NAMALWA (cell line): ENCODE measurements at regions not wholly inside any gene's neighbourhood (a gene's known extent, or its start where the extent isn't known, plus 50 kb on each side); places are given as distances from the start of the nearest gene placed in this dataset.

ENCODE experiments used
- DNase-seq: peaks from one replicate; pipeline ENCODE4 v3.0.0-alpha.2; 2015; ENCODE audit warnings: low spot score

DNA sequence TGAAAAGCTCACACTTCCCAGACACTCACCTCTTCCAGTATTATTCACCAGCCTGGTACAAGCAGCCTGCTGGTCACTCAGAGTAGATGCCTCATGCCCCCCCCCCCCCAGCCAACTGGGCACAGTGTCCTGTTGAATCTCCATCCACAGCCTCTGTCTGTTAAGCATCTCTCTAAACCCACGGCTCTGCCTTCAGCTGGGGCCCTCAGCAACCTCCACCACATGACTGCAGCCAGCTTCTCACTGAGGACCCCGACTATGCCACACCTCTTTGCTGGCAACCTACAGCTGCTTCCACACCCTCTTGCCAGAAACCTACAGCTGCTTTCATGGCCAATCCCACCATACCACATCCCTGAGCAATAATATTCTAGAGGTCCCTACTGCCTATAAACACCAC lies 113.1 kb downstream of the RHOU start:
- DNase-seq, result no peak

DNA sequence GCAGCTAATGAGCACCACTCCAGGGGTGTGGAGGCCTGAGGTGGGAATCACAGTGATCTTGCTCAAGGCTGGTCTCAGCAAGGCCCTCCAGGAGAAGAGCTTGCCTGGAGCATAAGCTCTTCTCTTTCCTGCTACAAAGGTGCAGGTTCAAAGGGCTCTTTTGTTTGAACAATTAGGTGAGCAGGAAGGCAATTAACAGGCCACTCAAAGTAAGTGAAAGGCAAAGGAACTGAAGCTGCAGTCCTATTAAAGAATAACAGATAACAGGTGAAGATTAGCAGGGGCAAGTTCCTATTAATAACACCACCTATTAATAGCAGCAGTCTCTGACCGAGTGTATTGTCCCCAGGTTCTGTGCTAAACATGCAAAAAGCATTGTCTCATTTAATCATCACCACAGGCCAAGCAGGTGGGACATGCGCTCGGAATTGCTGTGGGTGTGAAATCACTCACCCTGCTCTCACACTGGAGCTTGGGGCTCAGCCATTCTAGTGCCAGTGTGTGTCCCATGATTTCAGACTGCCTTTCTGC lies 113.8 kb downstream of the RHOU start:
- DNase-seq, result no peak

DNA sequence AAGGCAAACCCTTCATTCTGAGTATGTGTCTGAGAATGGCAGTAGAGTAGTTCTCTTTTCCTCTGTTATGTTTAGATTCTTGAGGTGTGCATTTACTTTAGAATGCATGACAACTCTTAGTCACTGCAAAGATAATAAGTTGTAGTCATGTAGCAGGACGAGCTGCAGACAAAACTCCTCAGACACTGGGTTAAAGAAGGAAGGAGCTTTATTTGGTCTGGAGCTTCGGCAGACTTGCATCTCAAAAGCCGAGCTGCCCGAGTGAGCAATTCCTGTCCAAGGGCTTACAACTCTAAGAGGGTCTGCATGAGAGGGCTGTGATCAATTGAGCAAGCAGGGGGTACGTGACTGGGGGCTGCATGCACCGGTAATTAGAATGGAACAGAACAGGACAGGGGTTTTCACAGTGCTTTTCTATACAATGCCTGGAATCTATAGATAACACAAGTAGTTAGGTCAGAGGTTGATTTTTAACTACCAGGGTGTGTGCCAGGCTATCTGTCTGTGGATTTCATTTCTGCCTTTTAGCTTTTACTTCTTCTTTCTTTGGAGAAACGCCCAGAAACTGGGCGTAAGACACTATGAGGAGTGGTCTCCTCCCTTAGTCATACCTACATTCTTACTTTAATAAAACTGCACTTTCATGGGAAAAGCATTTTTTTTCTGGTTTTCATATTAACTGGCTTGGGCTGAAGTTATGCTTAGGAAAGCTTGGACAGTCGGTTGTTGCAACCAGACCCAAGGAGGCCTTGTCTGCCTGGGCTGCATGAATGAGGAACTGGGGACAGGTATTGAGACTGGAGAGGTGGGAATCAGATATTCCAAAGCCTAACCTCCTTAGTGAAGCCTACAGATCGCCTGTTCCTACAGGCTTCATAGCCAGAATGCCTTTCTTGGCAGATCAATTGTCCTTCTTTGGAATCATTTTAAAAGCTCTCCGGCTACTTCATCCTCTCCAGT lies 115.1 kb downstream of the RHOU start:
- no peak for DNase-seq

DNA sequence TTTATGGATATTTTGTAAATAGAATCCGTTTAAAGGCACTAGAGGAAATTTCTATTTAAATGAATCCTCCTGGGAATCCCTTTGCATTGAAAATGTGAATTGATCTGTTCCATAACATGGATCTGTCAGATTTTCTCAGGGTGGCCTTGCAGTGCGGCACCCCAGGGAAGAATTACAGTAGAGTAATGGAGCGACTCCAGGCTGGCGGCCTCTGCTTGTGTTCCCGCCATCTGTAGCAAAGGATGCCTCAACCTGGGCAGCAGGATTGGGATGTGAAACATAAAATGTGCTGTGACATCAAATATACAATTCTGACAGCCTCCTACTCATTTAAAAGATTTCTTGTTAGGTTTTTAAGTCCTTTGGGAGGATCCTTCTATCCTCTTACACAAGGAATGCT lies 115.9 kb downstream of the RHOU start:
- no peak for DNase-seq

DNA sequence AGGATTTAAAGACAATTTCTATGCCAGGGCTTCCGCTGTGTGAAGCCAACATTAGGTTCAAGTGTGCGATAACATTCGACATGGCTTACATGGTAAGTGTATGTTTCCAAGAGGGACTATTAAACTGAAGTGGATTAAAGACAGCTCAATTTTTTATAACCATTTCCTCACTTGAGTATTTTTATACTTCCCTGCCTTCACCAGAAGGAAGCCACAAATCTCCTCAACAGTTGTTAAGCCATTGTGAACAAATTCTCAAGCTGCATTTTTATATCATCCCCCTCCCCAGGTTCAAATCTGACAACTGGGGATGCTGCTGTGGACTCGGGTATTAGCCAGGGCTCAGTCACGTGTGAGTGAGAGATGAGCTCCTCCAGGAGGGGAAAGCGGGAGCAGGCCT lies 116.3 kb downstream of the RHOU start:
- DNase-seq, result no peak

DNA sequence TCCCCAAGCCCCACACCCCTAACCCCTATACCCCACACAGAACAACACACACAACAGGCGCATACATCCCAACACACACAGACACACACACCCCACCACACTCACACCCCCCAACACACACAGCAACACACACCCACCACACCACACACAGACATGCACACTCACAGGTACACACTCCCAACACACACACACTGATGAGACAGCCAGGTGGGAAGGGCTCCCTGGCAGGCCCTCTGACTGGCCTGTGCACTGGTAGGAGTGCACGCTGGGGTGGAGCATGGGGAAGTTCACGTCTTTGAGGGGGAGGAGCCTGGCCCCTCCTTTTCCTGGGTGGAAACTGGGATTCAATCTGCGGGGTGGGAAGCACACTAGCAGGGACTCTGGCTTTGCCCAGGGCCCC lies 116.7 kb downstream of the RHOU start:
- DNase-seq, result no peak

DNA sequence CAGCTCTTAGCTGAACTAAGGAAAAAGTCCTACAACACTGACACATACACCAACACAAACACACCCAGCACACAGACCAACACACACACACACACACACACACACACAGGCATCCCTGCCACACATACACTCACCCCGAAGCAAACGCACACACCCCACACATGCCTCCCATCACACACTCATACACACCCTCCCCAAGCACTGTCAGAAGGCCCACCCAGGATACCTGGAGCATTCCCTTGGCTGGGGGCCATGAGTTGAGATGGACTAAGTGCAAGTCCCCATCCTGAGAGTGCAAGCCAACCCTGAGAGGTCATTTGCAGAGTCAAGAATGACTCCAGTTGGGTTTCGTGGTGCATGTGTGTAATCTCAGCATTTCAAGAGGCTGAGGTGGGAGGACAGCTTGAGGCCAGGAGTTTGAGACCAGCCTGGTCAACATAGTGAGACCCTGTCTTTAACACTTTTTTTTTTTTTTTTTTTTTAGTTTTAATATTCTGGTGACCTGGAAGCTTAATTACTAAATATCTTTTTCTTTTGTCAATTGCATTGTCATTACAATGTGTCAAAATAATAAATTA lies 117.3 kb downstream of the RHOU start:
- DNase-seq, result no peak

DNA sequence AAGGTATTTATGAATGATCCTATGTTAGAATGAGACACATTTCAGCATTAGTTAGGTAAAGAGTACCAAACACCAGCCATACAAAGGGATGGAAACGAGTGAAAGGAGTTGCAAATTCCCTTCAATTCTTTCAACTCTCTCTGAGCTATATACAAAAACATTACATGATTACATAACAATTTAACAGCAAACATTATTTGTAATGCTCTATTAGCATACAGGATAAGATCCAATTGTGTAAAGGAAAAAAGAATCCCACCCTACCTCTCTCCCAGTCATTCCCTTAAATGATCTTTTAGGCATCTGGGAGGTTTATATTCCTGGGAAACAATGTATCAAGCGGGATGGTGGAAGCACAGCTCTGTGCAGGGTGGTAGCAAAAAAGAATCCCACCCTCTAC lies 117.9 kb downstream of the RHOU start:
- DNase-seq, result no peak

DNA sequence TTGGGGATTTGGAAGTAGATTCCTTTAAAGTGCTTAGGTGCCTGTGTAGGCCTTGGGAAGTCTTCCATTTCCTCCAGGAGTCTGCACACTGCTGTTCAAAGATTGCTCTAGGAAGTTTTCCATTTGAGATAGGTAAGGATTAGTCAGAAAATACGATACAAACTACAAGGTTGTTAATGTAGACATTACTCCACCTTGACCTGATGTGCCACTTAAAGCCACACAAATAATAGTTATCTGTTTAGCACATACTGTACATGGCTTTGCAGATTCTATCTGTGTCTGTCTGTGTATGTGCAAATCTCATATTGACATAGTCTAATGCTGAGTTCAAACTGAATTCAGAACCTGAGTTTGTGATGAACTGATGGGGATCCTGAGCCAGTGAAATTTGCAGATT lies 118.4 kb downstream of the RHOU start:
- no peak for DNase-seq

DNA sequence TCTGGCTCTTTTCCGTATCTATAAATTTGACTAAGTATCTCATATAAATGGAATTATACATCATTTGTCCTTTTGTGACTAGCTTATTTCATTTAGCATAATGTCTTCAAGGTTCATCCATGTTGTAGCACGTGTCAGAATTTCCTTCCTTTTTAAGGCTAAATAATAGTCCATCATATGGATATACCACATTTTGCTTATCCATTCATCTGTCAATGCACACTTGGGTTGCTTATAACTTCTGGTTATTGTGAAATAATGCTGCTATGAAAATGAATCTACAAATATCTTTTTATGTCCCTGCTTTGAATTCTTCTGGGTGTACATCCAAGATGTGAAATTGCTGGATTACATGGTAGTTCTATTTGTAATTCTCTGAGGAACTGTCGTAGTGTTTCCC lies 119.6 kb downstream of the RHOU start:
- no peak for DNase-seq

DNA sequence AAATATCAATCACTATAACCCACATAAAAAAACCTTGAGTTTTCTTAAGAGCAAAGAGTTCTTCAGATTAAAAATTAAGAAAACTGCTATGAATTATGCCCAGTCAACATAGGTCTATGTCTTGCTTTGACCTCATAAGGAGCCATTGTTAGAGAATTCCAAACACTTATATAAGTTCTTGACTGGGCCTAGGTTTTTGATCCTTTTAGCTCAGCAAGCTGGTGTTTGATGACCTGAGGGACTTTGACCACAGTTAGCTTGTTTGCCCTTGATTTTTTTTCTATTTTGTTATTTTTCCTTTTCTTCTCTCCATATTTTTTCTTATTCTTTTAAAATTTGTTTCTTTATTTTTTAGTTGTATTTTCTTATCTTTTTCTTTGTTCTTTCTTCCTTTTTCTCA lies 122.3 kb downstream of the RHOU start:
- DNase-seq, result no peak

DNA sequence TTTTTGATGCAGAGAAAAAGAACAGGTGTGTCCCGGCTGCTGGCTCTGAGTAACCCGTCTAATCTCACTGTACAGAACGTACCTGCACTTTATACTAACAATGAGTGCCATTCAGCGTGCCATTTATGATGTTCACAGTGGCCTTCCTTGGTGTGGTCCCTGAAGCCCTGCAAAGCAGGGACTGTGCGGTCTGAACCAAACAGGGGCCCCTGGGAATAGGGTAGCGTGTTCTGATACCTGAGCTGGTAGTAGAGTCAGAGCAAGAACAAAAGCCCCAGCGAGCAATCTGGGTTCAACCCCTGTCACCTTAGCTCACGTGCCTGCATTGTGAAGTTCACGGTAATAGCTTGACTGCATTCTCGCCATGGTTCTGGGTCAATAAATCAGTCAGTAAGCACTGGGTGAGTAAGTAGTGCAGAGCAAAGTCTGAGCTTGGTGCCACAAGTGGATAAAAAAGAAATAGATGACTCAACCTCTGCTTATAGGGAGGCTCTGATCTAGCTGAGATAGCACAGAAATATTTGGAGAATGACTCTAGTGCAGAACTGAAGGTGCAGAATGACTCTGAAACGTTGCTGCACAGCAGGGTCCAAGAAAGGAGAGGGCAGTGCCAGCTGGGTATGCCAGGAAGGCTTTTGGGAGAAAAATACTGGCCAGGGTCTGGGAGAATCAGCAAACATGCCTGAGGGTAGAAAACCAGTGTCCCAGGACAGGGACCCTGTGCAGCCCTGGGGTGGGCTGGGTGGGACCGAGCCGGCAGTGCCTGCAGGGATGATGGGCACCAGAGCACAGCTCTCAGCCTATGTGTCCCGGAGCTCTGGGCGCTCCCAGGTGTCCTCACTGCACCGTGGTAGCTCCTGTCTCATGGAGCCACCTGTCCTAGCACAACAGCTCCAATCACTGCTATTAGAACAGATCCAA lies 125.9 kb downstream of the RHOU start:
- no peak for DNase-seq

DNA sequence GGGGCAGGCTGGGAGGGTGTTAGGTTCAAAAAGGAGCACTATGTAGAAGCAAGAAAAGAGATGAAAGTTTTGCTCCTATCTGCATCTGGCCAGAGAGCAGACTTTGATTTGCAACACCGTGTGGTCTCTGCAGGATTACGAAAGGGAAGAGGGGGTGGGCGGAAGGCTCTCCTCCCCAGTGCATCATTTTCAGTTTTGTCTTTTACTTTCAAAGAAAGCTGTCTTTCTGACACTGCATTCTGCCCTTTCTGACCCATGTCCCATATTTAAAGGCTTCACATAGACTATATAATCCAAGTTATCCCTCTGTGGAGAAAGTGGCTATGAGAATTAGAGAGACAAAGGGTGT lies 126.5 kb downstream of the RHOU start:
- no peak for DNase-seq

DNA sequence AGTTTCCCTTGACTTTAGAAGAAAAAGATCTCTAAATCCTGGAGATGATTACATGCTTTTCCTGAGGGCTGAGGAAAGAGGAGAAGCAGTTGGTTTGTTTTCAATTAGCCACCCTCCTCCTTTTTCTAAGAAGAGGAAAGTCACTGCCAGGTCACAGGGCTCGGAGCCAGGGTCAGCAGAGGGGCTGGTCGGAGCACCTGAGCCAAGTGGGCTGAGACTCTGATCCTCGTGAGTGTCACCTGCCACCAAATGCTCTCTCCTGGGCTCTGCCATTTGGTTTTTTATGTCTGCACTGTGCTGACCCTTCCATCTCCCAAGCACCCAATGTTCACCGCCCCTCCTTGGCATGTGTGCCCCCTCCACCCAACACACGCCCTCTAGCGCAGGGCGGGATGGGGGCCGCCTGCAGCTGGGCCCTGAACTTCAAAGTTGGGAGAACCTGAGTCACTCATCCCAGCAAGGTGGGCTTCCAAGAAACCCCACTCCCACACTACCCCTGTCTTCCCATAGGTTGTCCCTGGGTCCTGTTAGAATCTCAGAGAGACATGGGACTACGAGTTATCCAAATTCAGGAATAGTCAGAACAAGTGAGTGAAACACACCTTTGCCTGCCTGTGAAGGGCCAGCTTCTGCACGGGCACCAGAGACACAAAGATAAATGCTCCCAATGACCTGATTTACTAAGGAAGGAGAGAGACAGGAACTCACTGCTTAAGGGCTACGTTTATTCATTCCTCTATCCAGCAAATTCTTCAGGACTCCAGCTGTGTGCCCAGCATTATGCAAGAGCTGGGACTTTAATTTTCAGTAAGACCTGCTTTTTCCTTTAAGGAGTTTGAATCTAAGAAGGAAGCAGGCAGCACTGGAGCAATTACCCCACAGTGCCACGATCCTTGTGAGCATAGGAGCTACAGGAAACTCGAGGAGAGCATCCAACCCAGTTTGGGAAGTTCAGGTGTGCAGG lies 127.5 kb downstream of the RHOU start:
- no peak for DNase-seq

DNA sequence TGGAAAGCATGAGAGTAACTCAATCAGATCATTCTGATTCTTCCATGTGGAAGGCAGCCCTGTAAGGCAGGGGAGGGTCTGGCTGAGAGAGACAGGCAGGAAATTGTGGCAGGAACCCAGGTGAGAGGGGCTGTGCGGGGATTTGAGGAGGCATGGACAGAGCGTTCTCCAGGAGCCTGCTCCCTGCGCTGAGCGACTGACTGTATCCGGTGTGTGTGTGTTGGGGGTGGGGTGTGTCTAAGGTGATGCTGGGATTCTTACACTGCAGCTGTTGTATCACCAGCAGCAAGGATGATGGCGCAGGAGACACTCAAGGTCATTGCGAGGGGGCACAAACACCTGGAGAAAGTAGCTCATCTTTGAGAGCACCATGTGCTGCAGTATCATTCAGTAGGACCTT lies 128.5 kb downstream of the RHOU start:
- no peak for DNase-seq

DNA sequence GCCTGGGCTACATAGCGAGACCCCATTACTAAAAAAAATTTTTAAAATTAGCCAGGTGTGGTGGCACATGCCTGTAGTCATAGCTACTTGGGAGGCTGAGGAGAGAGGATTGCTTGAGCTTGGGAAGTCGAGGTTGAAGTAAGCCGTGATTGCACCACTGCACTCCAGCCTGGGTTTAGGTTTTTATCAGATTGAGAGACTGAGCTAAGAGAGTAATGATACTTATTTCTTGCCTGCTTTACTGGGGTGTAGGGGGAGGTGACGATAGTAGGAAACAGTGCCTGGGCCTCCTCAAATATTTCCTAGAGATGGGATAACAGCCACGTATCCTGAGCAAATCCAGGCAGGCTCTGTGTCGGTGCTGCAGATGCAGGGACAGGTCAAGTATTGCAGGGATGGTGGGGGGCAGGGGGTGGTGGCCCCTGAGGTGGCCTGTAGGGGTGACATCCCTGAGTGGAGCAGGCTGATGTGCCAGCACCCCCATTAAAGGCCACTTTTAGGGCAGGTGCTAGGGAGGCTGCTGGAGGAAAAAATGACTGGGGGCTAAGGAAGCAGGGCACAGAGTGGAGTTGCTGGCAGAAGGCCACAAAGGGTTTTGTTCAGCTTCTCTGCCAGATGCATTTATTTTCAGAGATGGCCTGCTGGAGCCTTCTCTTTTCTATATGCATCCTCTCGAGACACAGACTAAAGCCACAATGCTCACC lies 130.5 kb downstream of the RHOU start:
- DNase-seq, result no peak

DNA sequence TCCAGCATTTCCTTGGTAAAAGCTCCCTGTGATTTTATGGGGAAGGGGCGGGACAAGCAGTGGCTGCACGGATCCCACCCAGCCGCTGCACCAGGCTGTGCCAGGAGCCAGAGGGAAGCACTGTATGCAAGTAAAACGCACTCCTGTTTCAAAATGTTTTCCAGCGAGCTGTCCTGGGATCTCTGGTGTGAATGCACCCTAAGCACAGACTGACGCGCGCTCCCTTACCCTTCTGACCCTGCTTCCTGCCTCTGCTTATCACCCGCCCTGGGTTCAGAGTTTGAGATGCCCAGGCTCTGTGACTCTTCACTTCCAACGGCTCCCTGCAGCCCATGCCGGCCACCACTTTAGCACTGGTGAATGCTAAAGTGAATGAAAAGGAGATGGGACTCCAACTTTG lies 131.2 kb downstream of the RHOU start:
- no peak for DNase-seq

DNA sequence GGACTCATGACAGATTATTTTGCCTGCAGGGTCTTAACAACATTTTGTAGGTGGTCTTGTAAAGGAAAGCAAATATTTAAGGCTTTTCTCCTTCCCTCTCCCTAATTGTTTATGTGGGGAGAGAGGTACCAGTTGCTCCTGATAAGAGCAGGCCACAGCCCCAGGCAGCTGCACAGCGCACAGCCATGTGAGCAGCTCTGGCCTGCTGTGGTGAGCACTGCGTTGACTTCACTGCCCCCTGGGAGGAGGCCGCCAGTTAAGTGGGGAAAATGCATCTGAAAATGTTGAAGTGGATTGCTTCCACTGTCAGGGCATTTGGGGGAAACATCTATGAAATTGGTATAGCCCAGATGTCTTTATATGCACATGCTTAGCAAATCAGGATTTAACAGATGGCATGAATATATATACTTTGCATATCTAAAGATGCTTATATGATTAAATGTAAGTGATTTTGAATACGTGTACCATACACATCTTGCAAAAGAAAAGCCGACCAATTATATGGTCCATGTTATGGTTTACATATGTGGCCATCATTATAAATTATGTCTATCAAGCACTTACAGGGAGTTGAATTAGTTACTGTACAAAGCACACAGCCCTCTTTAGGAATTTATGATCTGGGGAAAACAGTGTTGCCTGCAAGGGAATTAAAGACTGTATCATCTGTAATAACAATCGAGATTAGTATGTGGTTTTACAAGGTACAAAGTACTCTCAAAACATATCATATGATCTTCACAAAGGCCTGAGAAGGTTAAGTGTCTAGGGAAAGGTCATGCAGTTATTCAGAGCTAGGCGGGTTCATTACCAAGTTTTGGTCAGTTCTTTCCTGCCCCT lies 132.1 kb downstream of the RHOU start:
- no peak for DNase-seq

DNA sequence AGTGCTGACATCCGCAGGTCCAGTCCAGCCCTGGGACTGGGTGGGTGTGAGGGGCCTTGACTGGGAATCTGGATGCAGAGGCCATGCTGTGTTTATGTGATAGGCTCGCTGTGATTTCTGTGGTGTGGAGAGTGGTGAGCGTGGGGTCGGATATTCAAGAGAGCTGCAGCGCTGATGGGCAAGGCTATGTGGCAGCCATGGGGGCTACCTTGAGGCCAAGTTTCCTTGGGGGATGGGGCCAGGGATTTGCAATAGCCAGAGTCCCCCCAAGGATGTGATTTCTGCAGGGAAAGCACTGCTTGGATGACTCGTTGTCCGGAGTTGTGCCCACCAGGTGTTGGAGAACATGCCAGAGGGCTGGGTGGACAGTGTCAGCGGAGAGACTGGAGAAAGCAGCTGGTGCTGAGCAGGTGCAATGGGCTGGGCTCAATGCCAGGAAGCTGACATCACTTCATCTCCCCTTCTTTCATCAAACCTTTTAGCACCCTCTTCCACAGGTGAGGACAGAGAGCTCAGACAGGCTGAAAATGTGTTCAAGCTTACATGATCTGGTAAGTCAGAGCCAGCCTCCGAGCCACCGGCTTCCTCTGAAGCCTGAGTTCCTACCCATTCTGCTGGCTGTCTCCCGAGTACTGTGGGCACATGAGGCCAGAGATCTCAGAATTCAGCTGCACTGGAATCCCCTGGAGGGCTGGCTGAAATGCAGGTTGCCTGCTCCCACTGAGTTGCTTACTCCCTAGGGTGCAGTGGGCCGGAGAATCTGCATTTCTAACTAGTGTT lies 132.9 kb downstream of the RHOU start:
- no peak for DNase-seq
